Colonic mucosa (tissue), 4 donors: ENCODE measurements at regions not wholly inside any gene's neighbourhood (a gene's known extent, or its start where the extent isn't known, plus 50 kb on each side); places are given as distances from the start of the nearest gene placed in this dataset.

ENCODE experiments used
- DNase-seq: peaks from one replicate; pipeline ENCODE4 v3.0.0-alpha.2; 2020
- H3K27ac ChIP-seq: fragments of 200-600 bp; one replicate; pipeline ENCODE4 v1.8.0; 2021
- H3K27me3 ChIP-seq: fragments of 200-600 bp; one replicate; pipeline ENCODE4 v1.8.0; 2021
- H3K36me3 ChIP-seq: fragments of 200-600 bp; one replicate; pipeline ENCODE4 v1.8.0; 2021
- H3K4me1 ChIP-seq: fragments of 200-600 bp; one replicate; pipeline ENCODE4 v1.8.0; 2021; ENCODE audit warnings: mild to moderate bottlenecking
- H3K4me3 ChIP-seq: fragments of 200-600 bp; one replicate; pipeline ENCODE4 v1.8.0; 2021
- H3K9ac ChIP-seq, 2 donors: one replicate each; pipeline ENCODE4 v1.7.0; 2013; ENCODE audit warnings: control low read depth in 2 of 2, low read depth in 2 of 2, low read length in 2 of 2
- H3K9me3 ChIP-seq: fragments of 200-600 bp; one replicate; pipeline ENCODE4 v1.8.0; 2021
- CTCF ChIP-seq: fragments of 200-600 bp; IDR thresholded peaks from one replicate; pipeline ENCODE4 v1.8.0; 2022; ENCODE audit warnings: antibody characterized with exemption, mild to moderate bottlenecking
- intact Hi-C: fragments of 100-400 bp; cut with DNase I; formaldehyde crosslinking; loops from one replicate; pipeline ENCODE4 v1.14.1; 2022
- donor health status: healthy.
- donor health status: DM: no; HTN: no; CAD: no.
- donor health status: DM: no; HTN: no; CAD: no.

- intact Hi-C loops = no loop called here
Observed at GRCh38 chr4:13830449-13830848, 202.9 kb upstream of the BOD1L1 start.

DNA sequence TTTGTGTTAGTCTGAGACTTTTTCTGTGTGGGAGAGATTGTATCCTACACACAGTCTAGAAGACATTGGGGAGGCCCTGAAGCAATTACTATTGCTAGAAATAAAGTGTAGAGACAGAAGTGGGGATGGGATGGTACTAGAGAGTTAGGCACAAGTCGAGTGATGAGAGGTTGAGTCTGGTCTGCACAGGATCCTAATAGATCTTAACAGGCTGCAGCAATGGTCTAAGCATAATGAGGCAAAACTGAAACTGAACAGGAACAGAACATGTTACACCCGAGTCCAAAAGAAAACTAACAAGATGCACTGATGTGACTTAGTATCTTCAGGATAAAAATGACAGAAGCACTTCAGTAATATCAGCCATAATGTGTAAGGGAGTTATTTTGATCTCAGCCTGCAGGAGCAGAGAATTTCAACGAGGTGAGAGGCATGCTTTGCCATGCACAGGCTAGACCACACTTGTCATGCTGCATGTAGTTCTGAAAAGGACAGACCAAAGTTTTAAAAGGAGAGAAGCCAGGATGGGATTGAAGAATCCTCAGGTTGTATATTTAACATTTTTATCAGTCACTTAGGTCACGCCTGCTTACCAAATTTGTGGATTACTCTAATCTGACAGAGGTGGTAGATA is 205.8 kb upstream of the BOD1L1 start:
- intact Hi-C loops = no loop called here
- H3K36me3 ChIP-seq = no peaks in the 10 kb centered on the region
- H3K9ac ChIP-seq = no peak overlapping the region
- H3K4me3 ChIP-seq = no peak overlapping the region
- no peak overlapping the region for H3K27ac ChIP-seq
- TF ChIP-seq CTCF = no peak
- H3K4me1 ChIP-seq = no peaks in the 10 kb centered on the region
- DNase-seq = no peak
- no peaks in the 10 kb centered on the region for H3K27me3 ChIP-seq
- no peaks in the 10 kb centered on the region for H3K9me3 ChIP-seq

More at GRCh38 chr4:13830449-13830848, 202.9 kb upstream of the BOD1L1 start:
- Histone ChIP-seq H3K9ac (no peak overlapping the region), H3K36me3 (no peaks in the 10 kb centered on the region), H3K9me3 (no peaks in the 10 kb centered on the region), H3K27me3 (no peaks in the 10 kb centered on the region), H3K4me1 (no peaks in the 10 kb centered on the region), H3K27ac (no peak overlapping the region), H3K4me3 (no peak overlapping the region)
- TF ChIP-seq CTCF = no peak
- DNase-seq = no peak

DNA sequence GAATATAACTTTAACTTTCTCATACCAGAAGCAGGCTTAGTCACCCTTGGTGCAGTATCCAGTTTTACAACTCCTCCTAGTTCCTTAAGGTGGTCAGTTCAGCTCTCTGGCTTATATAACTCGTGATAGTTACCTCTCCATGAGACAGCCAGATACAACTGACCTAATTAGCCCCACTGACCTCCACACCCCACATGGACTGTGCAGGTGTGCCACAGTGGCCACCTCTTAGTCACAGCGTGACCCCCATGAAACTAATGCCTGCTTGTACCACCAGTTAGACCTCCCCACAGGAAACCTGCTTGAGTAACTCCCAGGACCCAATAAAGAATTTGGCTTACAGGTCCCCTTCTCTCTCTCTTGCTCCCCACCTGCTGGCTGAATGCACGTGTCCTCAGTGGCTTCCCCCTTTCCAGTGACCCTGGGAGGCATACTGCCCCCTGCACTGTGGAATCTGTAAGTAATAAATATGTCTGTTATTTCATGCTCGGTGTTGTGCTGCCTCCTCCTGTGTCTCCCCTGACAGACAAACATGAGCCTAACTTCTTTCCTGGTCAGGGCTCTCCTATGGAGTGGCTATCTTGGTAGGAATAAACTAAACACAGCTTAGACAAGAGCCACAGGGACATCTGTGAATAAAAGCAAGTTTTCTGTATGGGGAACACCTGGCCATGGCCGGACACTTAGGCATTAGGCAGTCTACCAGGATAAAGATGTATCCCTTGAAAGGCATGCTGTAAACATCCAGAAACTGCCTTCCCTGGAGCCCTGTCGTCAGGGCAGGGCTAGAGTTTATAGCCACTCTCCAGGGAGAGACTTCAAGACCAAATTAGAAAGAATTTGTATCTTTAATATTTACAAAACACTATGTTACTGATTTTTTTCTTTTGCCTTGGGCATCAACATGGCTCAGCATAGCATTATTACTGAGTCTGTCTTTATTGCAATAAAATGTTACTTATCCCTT is 209.7 kb upstream of the BOD1L1 start:
- Histone ChIP-seq H3K36me3 (no peaks in the 10 kb centered on the region), H3K27ac (no peak overlapping the region), H3K4me3 (no peak overlapping the region), H3K4me1 (no peaks in the 10 kb centered on the region), H3K9me3 (no peaks in the 10 kb centered on the region), H3K27me3 (no peaks in the 10 kb centered on the region), H3K9ac (no peak overlapping the region)
- intact Hi-C loops = no loop called here
- no peak for DNase-seq
- TF ChIP-seq CTCF = no peak

GRCh38 chr4:13840502-13841190 is 213.1 kb upstream of the BOD1L1 start:
- H3K9me3 ChIP-seq = no peaks in the 10 kb centered on the region
- H3K36me3 ChIP-seq = no peaks in the 10 kb centered on the region
- no peaks in the 10 kb centered on the region for H3K4me1 ChIP-seq
- no peaks in the 10 kb centered on the region for H3K27me3 ChIP-seq
- no peak overlapping the region for H3K27ac ChIP-seq
- no peak for TF ChIP-seq CTCF
- no peak for DNase-seq
- intact Hi-C loops = no loop called here
- no peak overlapping the region for H3K9ac ChIP-seq
- H3K4me3 ChIP-seq = no peak overlapping the region

- DNase-seq = no peak
Observed at GRCh38 chr4:13844740-13845139, 217.2 kb upstream of the BOD1L1 start.

More at GRCh38 chr4:13844740-13845139, 217.2 kb upstream of the BOD1L1 start:
- Histone ChIP-seq H3K9me3 (no peaks in the 10 kb centered on the region), H3K4me1 (no peaks in the 10 kb centered on the region), H3K27me3 (no peaks in the 10 kb centered on the region), H3K4me3 (no peak overlapping the region), H3K9ac (no peak overlapping the region), H3K36me3 (no peaks in the 10 kb centered on the region), H3K27ac (no peak overlapping the region)
- intact Hi-C loops = no loop called here
- TF ChIP-seq CTCF = no peak
